ENCODE measurements at regions not wholly inside any gene's neighbourhood (a gene's known extent, or its start where the extent isn't known, plus 50 kb on each side); places are given as distances from the start of the nearest gene placed in this dataset.

GRCh38 chr11:92827132-92827531 lies 142.3 kb upstream of the MTNR1B start:
- CTCF ChIA-PET, result no interaction called here

DNA sequence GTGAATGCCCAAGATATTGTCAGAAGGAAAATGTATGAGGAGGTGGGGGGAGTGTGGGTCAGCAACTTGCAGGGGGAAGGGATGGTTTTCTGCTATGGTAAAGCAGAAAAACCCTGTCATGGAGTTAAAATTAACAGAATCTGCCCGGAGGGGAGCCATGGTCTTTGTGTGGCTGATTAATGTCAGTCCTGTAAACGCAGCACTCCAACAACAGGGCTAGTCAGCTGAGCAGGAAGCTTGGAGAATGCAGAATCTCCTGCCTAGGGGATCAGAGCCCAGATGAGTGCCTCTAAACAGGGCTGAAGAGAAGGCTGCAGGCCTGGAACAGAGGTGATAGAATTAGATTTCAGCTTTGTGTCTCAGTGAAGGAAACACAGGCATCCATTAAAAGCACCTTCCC lies 140.9 kb upstream of the MTNR1B start:
- Mint-ChIP-seq H3K36me3 (no peaks in the 10 kb centered on the region), H3K9me3 (ENCODE audit: low read depth) (no peaks in the 10 kb centered on the region), H3K4me3 (no peak overlapping the region), H3K27me3 (no peaks in the 10 kb centered on the region), H3K27ac (no peak overlapping the region), H3K4me1 (no peaks in the 10 kb centered on the region)
- DNase-seq, result no peak
- CTCF ChIA-PET, result no interaction called here
- no peak for ATAC-seq

More at GRCh38 chr11:92827132-92827531, 142.3 kb upstream of the MTNR1B start:
- no peak for ATAC-seq
- Mint-ChIP-seq H3K27me3 (no peaks in the 10 kb centered on the region), H3K4me3 (no peak overlapping the region), H3K27ac (no peak overlapping the region), H3K9me3 (ENCODE audit: low read depth) (no peaks in the 10 kb centered on the region), H3K36me3 (no peaks in the 10 kb centered on the region), H3K4me1 (no peaks in the 10 kb centered on the region)
- no peak for DNase-seq

- ATAC-seq, result no peak
- H3K9me3 Mint-ChIP-seq (ENCODE audit: low read depth), result no peaks in the 10 kb centered on the region
Measured at GRCh38 chr11:92829121-92829520, 140.3 kb upstream of the MTNR1B start.

DNA sequence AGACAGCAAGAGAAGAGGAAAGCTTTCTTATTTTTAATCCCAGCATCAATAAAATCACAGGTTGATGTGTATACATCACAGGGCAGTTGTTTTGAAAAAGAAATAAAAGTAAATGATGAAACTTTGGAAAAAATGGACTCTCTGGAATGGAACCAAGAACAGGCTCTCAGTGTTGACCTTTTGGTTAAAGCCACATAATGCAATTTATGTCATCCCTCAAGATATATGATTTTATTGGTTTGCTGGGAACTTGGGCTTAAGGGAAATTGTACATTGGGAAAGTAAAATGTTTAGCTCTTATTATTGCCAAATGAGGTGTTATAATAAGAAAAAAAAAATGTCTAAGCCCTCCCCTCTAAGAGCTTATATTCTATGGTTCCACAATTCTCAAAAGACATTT lies 139.8 kb upstream of the MTNR1B start:
- Mint-ChIP-seq H3K4me1 (no peaks in the 10 kb centered on the region), H3K4me3 (no peak overlapping the region)
- CTCF ChIA-PET, result no interaction called here

More at GRCh38 chr11:92829121-92829520, 140.3 kb upstream of the MTNR1B start:
- H3K27me3 Mint-ChIP-seq, result no peaks in the 10 kb centered on the region
- no peaks in the 10 kb centered on the region for H3K4me1 Mint-ChIP-seq
- CTCF ChIA-PET, result no interaction called here
- H3K36me3 Mint-ChIP-seq, result no peaks in the 10 kb centered on the region
- no peak overlapping the region for H3K27ac Mint-ChIP-seq
- DNase-seq, result no peak
- no peak overlapping the region for H3K4me3 Mint-ChIP-seq

DNA sequence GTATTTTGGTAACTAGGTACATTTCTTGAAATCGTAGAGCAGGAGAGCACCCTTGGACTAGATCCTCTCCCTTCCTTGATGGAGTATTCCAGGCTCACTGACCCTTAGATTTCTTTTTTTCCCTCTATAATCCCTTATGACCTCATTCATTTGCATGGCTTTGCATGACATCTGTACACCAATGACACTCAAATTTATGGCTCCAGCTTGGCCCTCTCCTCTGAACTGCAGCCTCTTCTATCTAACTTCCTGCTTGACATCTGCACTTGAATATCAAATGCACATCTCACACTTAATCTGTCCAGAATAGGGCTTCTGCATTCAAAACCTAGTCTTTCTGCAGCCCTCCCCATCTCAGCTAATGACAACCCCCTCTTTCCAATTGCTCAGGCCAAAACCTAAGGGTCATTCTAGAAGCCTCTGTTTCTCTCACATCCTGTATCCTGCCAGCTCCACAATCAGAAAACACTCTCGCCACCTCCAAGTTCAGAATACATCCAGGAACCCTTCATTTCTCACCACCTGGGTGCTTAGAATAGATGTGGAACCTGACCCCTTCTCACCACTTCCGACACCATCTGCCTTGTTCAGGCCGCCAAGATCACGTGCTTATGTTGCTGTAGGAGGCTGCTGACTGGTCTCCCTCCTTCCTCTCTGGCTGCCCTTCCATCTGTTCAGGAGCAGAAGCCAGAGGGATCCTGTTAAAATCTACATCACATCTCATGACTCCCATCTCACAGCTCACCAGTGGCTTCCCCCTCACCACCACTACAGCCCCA lies 138.9 kb upstream of the MTNR1B start:
- no peaks in the 10 kb centered on the region for H3K27me3 Mint-ChIP-seq
- H3K4me1 Mint-ChIP-seq, result no peaks in the 10 kb centered on the region
- CTCF ChIA-PET, result no interaction called here
- H3K4me3 Mint-ChIP-seq, result no peak overlapping the region
- H3K36me3 Mint-ChIP-seq, result no peaks in the 10 kb centered on the region
- DNase-seq (no peak), ATAC-seq (no peak)
- H3K27ac Mint-ChIP-seq, result no peak overlapping the region
- no peaks in the 10 kb centered on the region for H3K9me3 Mint-ChIP-seq (ENCODE audit: low read depth)

More for the DNA sequence above, 139.8 kb upstream of the MTNR1B start:
- Mint-ChIP-seq H3K9me3 (ENCODE audit: low read depth) (no peaks in the 10 kb centered on the region), H3K27me3 (no peaks in the 10 kb centered on the region), H3K27ac (no peak overlapping the region), H3K36me3 (no peaks in the 10 kb centered on the region)
- no peak for ATAC-seq
- DNase-seq, result no peak

DNA sequence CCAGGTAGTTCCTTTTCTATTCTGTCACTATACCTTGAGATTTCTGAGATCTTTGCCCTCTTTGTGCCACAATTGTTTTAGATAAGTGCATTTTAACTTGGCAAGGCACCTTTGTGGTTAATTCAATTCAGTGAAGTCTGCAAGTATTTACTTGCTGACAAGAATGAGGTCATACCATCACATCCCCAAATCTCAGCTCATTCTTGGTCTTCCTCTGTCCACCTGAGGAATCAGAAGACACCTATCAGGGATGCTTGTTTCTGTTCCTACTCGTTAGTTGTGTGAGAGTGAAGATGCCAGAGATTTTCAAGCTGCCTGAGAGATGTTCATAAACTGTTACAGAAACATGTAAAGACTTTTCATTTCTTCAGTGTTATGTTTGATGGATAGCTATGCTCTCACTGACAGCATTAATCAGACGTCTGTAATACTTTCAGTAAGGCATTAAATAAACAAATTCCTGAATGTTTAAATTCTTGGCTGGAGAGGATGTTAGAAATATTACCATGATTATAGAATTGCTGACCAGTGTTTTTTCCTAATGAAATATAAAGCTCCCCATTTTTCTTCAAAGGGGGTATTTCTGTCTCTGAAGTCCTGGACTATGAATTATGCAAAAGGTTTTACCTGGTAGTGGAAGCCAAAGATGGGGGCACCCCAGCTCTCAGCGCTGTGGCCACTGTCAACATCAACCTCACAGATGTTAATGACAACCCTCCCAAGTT lies 135.0 kb upstream of the MTNR1B start:
- Mint-ChIP-seq H3K9me3 (ENCODE audit: low read depth) (no peaks in the 10 kb centered on the region), H3K4me3 (no peak overlapping the region)

GRCh38 chr11:92837595-92837994 lies 131.9 kb upstream of the MTNR1B start:
- Mint-ChIP-seq H3K36me3 (no peaks in the 10 kb centered on the region), H3K9me3 (ENCODE audit: low read depth) (no peaks in the 10 kb centered on the region), H3K27me3 (no peaks in the 10 kb centered on the region), H3K4me3 (no peak overlapping the region), H3K4me1 (no peaks in the 10 kb centered on the region), H3K27ac (no peak overlapping the region)
- ATAC-seq, result no peak
- CTCF ChIA-PET, result no interaction called here
- no peak for DNase-seq

More for the DNA sequence above, 135.0 kb upstream of the MTNR1B start:
- Mint-ChIP-seq H3K4me1 (no peaks in the 10 kb centered on the region), H3K27me3 (no peaks in the 10 kb centered on the region), H3K27ac (no peak overlapping the region), H3K36me3 (no peaks in the 10 kb centered on the region)
- ATAC-seq, result no peak
- CTCF ChIA-PET, result no interaction called here
- no peak for DNase-seq

GRCh38 chr11:92838759-92839310 lies 130.6 kb upstream of the MTNR1B start:
- Mint-ChIP-seq H3K4me1 (no peaks in the 10 kb centered on the region), H3K4me3 (no peak overlapping the region), H3K27me3 (no peaks in the 10 kb centered on the region), H3K27ac (no peak overlapping the region), H3K9me3 (ENCODE audit: low read depth) (no peaks in the 10 kb centered on the region), H3K36me3 (no peaks in the 10 kb centered on the region)
- CTCF ChIA-PET, result no interaction called here
- no peak for ATAC-seq
- no peak for DNase-seq

- Mint-ChIP-seq H3K27ac (no peak overlapping the region), H3K4me3 (no peak overlapping the region), H3K9me3 (ENCODE audit: low read depth) (no peaks in the 10 kb centered on the region), H3K36me3 (no peaks in the 10 kb centered on the region), H3K27me3 (no peaks in the 10 kb centered on the region), H3K4me1 (no peaks in the 10 kb centered on the region)
- ATAC-seq (no peak), DNase-seq (no peak)
- CTCF ChIA-PET, result no interaction called here
Measured at GRCh38 chr11:92839450-92839849, 130.0 kb upstream of the MTNR1B start.

DNA sequence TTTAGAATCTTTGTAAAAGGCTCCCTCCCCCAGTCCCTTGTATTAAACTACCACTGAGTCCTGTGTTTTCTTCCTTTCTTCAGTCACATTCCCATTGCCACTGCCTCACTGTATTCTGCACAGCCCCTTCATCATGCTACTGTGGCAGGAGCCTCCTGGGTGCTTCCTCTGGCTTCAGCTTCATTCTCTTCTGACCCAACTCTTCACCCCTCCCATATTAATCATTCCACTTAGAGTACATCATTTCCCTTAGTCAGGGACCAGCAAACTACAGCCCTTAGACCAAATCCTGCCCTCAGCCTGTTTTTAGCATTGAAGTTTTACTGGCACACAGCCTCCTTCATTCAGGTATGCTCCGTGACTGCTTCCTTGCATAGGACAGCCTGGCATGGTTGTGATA lies 127.7 kb upstream of the MTNR1B start:
- Mint-ChIP-seq H3K4me3 (no peak overlapping the region), H3K27ac (no peak overlapping the region), H3K36me3 (no peaks in the 10 kb centered on the region), H3K27me3 (no peaks in the 10 kb centered on the region), H3K4me1 (no peaks in the 10 kb centered on the region), H3K9me3 (ENCODE audit: low read depth) (no peaks in the 10 kb centered on the region)
- no peak for ATAC-seq
- CTCF ChIA-PET, result no interaction called here
- DNase-seq, result no peak

GRCh38 chr11:92843455-92843854 lies 126.0 kb upstream of the MTNR1B start:
- Mint-ChIP-seq H3K27ac (no peak overlapping the region), H3K27me3 (no peaks in the 10 kb centered on the region), H3K36me3 (no peaks in the 10 kb centered on the region), H3K9me3 (ENCODE audit: low read depth) (no peaks in the 10 kb centered on the region), H3K4me3 (no peak overlapping the region), H3K4me1 (no peaks in the 10 kb centered on the region)
- DNase-seq (no peak), ATAC-seq (no peak)
- CTCF ChIA-PET, result no interaction called here

DNA sequence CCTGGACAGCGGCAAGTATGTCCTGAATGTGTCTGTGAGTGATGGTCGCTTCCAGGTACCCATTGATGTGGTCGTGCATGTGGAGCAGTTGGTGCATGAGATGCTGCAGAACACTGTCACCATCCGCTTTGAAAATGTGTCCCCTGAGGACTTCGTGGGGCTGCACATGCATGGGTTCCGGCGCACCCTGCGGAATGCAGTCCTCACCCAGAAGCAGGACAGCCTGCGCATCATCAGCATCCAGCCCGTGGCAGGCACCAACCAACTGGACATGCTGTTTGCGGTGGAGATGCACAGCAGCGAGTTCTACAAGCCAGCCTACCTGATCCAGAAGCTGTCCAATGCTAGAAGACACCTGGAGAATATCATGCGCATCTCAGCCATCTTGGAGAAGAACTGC lies 125.3 kb upstream of the MTNR1B start:
- Mint-ChIP-seq H3K4me1 (no peaks in the 10 kb centered on the region), H3K4me3 (no peak overlapping the region), H3K27me3 (no peaks in the 10 kb centered on the region), H3K9me3 (ENCODE audit: low read depth) (no peaks in the 10 kb centered on the region), H3K27ac (no peak overlapping the region), H3K36me3 (no peaks in the 10 kb centered on the region)
- no peak for DNase-seq
- CTCF ChIA-PET, result no interaction called here
- ATAC-seq, result no peak

GRCh38 chr11:92845390-92845789 lies 124.1 kb upstream of the MTNR1B start:
- no peak for ATAC-seq
- Mint-ChIP-seq H3K27ac (no peak overlapping the region), H3K4me3 (no peak overlapping the region), H3K36me3 (no peaks in the 10 kb centered on the region), H3K27me3 (no peaks in the 10 kb centered on the region), H3K4me1 (no peaks in the 10 kb centered on the region), H3K9me3 (ENCODE audit: low read depth) (no peaks in the 10 kb centered on the region)
- DNase-seq, result no peak
- CTCF ChIA-PET, result no interaction called here

GRCh38 chr11:92845805-92846204 lies 123.6 kb upstream of the MTNR1B start:
- CTCF ChIA-PET, result no interaction called here
- Mint-ChIP-seq H3K27me3 (no peaks in the 10 kb centered on the region), H3K36me3 (no peaks in the 10 kb centered on the region), H3K27ac (no peak overlapping the region), H3K4me1 (no peaks in the 10 kb centered on the region), H3K4me3 (no peak overlapping the region), H3K9me3 (ENCODE audit: low read depth) (no peaks in the 10 kb centered on the region)
- no peak for ATAC-seq
- DNase-seq, result no peak
